Neural crest cell (in vitro differentiated cells): ENCODE measurements at regions not wholly inside any gene's neighbourhood (a gene's known extent, or its start where the extent isn't known, plus 50 kb on each side); places are given as distances from the start of the nearest gene placed in this dataset.

Source experiments
- DNase-seq: peaks from one replicate; pipeline ENCODE4 v3.0.0; 2021; ENCODE audit warnings: low read depth, mixed read lengths, low spot score
- H3K27ac Mint-ChIP-seq: one replicate; pipeline ENCODE4 v1.8.0; 2021; ENCODE audit warnings: mild to moderate bottlenecking, mixed read lengths; ENCODE audit not compliant: unreplicated experiment
- H3K27me3 Mint-ChIP-seq: 2 replicates; pipeline ENCODE4 v1.8.0; 2021; ENCODE audit warnings: low read depth, mild to moderate bottlenecking, mixed read lengths
- H3K36me3 Mint-ChIP-seq: 2 replicates; pipeline ENCODE4 v1.8.0; 2021; ENCODE audit warnings: low read depth, mild to moderate bottlenecking, mixed read lengths
- H3K4me1 Mint-ChIP-seq: 2 replicates; pipeline ENCODE4 v1.8.0; 2021; ENCODE audit warnings: mixed read lengths
- H3K4me3 Mint-ChIP-seq: one replicate; pipeline ENCODE4 v1.8.0; 2021; ENCODE audit warnings: mild to moderate bottlenecking, mixed read lengths
- H3K9me3 Mint-ChIP-seq: 2 replicates; pipeline ENCODE4 v1.8.0; 2021; ENCODE audit warnings: mixed read lengths
- TF ChIP-seq, protein P1 (sequence below): fragments of 200-600 bp; sonication (generic); conservative IDR thresholded peaks from 2 replicates; pipeline ENCODE4 v1.5.0; 2021; ENCODE audit warnings: antibody characterized with exemption, mild to moderate bottlenecking

DNA sequence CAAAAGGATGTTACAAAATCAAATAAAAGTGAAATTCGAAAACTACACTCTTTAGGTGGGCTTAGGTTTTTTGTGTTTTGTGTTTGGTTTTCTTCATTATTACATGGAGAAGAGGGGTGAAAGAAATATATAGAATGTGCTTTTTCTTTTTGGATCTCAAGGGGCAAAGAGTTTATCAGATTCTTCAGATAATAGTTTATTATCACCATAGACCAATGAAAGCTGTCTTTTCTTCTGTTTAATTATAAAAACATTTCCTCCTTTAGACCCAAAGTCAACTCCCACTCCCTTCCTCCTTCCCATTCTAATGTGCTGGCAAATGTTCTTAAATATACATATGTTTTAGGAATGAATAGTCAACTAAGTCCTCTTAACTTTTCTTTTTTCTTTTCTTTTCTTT lies 167.6 kb downstream of the AKR1D1 start:
- Mint-ChIP-seq H3K27me3 (no peaks in the 10 kb centered on the region), H3K27ac (peak overlapping the region; percentile 96), H3K4me3 (peak overlapping the region; percentile 86), H3K9me3 (peaks cover 9% of the 10 kb centered on the region), H3K4me1 (peaks cover 48% of the 10 kb centered on the region), H3K36me3 (peaks cover 10% of the 10 kb centered on the region)
- DNase-seq, result no peak
- TF ChIP-seq, protein P1, sequence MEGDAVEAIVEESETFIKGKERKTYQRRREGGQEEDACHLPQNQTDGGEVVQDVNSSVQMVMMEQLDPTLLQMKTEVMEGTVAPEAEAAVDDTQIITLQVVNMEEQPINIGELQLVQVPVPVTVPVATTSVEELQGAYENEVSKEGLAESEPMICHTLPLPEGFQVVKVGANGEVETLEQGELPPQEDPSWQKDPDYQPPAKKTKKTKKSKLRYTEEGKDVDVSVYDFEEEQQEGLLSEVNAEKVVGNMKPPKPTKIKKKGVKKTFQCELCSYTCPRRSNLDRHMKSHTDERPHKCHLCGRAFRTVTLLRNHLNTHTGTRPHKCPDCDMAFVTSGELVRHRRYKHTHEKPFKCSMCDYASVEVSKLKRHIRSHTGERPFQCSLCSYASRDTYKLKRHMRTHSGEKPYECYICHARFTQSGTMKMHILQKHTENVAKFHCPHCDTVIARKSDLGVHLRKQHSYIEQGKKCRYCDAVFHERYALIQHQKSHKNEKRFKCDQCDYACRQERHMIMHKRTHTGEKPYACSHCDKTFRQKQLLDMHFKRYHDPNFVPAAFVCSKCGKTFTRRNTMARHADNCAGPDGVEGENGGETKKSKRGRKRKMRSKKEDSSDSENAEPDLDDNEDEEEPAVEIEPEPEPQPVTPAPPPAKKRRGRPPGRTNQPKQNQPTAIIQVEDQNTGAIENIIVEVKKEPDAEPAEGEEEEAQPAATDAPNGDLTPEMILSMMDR, result no peak

GRCh38 chr7:138244606-138245005 lies 168.3 kb downstream of the AKR1D1 start:
- H3K9me3 Mint-ChIP-seq, result peaks cover 5% of the 10 kb centered on the region
- no peaks in the 10 kb centered on the region for H3K27me3 Mint-ChIP-seq
- peaks cover 5% of the 10 kb centered on the region for H3K36me3 Mint-ChIP-seq
- TF ChIP-seq, protein P1, result no peak
- peaks cover 48% of the 10 kb centered on the region for H3K4me1 Mint-ChIP-seq
- H3K4me3 Mint-ChIP-seq, result no peak overlapping the region
- DNase-seq, result no peak
- H3K27ac Mint-ChIP-seq, result peak overlapping the region; percentile 60

GRCh38 chr7:138245216-138245615 lies 169.0 kb downstream of the AKR1D1 start:
- Mint-ChIP-seq H3K27ac (no peak overlapping the region), H3K9me3 (peaks cover 6% of the 10 kb centered on the region), H3K36me3 (peaks cover 5% of the 10 kb centered on the region), H3K27me3 (no peaks in the 10 kb centered on the region), H3K4me3 (no peak overlapping the region), H3K4me1 (peaks cover 49% of the 10 kb centered on the region)
- TF ChIP-seq, protein P1, result no peak
- DNase-seq, result no peak

GRCh38 chr7:138245682-138246081 lies 169.4 kb downstream of the AKR1D1 start:
- TF ChIP-seq, protein P1, result no peak
- Mint-ChIP-seq H3K36me3 (peaks cover 5% of the 10 kb centered on the region), H3K27ac (no peak overlapping the region), H3K4me1 (peaks cover 54% of the 10 kb centered on the region), H3K4me3 (no peak overlapping the region), H3K9me3 (peaks cover 10% of the 10 kb centered on the region), H3K27me3 (no peaks in the 10 kb centered on the region)
- no peak for DNase-seq

GRCh38 chr7:138246428-138246827 lies 170.2 kb downstream of the AKR1D1 start:
- Mint-ChIP-seq H3K27ac (peak overlapping the region; percentile 96), H3K4me3 (peak overlapping the region; percentile 20), H3K36me3 (peaks cover 5% of the 10 kb centered on the region), H3K27me3 (no peaks in the 10 kb centered on the region), H3K9me3 (peaks cover 10% of the 10 kb centered on the region), H3K4me1 (peaks cover 54% of the 10 kb centered on the region)
- DNase-seq, result no peak
- TF ChIP-seq, protein P1, result no peak

GRCh38 chr7:138247081-138247480 lies 170.8 kb downstream of the AKR1D1 start:
- peak overlapping the region; percentile 96 for H3K27ac Mint-ChIP-seq
- H3K4me3 Mint-ChIP-seq, result no peak overlapping the region
- peaks cover 10% of the 10 kb centered on the region for H3K9me3 Mint-ChIP-seq
- no peak for DNase-seq
- TF ChIP-seq, protein P1, result no peak
- peaks cover 5% of the 10 kb centered on the region for H3K36me3 Mint-ChIP-seq
- H3K27me3 Mint-ChIP-seq, result no peaks in the 10 kb centered on the region
- H3K4me1 Mint-ChIP-seq, result peaks cover 54% of the 10 kb centered on the region
